CD4-positive, alpha-beta T cell treated with Interleukin-15 for 1 hour (primary cell): ENCODE measurements at regions not wholly inside any gene's neighbourhood (a gene's known extent, or its start where the extent isn't known, plus 50 kb on each side); places are given as distances from the start of the nearest gene placed in this dataset.

Source experiments
- DNase-seq: peaks from one replicate; pipeline ENCODE4 v3.0.0-alpha.2; 2020

DNA sequence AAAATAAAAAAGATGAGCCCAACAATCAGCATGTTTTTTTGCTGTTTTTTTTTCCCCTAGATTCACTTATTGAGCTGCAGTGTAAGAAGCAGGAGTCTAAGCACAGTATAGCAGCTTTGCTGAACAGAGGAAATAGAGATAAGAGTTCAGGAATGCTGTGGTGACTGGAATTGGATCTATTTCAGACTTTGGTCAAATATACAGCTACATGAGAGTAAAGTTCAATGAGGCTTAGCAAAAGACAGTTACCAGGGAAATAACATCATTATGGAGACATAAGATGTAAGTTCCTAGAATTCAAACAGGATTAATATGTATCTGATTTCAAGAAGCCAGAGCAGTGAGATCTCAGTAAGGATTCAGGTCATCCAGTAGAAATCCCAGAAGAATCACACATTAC lies 613.0 kb downstream of the RPS29 start:
- DNase-seq, result no peak

DNA sequence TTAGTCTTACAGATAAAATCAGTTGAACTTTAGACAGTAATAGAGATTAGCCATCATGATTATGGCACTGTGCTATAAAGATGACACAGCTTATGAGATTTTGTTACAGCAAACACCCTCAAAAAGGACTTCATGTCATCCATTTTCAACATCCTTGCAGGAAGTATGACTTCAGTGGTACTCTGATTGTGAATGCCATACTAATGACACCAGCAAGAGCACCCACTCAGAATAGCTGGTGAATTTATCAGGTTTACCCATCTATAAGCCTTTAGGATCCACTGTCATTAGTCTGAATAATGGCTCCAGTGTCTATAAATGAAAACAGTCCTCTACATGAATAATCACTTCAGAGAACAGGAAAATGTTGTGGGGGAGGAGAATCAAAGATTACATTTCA lies 615.2 kb downstream of the RPS29 start:
- DNase-seq, result no peak

DNA sequence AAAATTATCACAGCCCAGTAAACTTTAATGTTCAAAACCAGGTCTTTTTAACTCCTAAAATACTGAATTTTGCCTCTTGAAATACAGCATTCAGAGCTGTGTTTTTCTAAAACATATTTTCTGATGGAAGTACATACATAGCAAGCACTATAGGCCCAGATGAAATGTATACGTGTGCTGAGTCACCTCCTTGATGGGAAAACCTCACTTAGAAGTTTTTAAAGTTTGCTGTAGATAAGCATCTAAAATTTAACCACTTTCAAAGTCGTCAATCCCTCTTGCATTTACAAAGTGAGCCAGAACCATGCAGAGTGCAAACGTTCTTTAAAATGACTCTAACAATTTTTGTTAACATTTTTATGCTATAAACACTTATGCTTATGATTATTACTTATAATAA lies 618.8 kb downstream of the RPS29 start:
- DNase-seq, result no peak

DNA sequence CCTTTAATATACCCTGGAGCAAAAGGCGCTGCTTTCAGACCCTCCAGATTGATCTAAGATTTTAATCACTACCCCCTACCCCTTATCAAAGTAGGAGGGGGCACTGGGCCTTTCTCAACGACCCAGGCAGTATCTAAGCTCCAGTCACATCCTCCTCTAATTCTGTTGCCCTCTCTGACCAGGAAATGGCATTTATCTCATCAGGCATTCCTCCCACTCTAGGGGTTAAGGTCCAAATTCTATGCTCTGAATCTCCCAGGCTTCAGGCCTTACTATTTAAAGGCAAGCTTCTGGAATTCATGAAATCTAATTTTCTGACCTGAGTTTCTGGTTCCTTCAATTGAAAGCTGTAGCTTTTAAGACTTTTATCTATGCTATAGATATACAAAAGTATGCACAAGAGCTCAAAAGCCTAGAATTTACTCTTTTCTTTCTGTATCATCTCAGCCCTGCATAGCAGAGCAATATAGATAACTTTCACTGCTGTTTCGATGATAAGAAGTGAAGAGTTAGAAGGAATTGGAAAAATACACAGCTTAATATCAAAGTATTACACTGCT lies 622.9 kb downstream of the RPS29 start:
- DNase-seq, result no peak

DNA sequence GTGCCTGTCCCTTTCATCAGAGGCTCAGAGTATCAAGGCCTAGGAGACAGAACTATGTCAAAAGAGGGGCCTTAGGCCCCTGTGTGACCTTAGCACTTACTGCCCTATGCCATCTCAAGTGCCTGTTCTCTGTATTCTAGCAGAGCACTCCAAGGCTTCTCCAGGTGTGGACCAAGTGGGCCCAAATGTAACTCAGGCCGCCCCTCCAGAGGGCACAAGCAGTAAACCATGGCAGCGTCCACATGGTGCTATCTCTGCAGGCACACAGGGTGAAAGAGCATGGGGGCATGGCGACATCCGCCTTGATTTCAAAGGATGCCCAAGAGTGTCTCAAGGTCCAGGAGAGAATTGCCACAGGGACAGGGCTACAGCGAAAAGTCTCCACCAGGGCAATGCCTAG lies 628.7 kb downstream of the RPS29 start:
- DNase-seq, result peak; percentile 16

DNA sequence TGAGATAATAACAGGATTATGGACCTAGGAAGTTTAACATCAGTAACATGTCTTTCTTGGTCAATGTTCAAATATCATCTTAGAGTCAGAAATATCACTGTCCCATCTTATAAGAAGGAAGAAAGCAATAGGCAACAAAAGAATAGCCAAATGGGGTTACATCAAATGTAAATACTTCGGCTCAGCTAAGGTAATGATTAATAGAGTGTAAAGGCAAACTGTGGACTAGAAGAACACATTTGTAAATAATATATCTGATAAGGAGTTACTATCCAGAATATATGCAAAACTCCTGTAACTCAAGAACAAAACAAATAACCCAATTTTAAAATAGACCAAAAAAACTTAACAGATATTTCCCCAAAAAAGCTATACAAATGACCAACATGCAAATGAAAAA lies 630.3 kb downstream of the RPS29 start:
- no peak for DNase-seq

DNA sequence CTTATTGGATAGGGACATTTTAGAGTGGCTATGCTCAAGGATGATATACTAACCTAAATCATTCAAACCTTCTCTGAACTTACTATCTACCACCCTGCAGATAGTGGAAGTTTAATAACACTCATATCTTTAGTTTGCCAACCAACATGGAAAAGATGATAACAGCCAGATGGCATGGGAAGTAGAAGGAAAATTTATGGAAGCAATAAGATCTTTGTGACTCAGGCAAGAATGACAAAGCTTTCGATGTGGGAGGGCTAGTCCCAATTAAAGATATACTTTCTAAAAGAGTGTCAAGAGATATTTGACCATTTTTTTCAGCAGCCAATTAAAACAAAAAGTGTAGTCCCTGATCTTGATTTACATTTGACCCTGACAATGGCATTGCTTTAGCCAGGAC lies 631.7 kb downstream of the RPS29 start:
- no peak for DNase-seq

DNA sequence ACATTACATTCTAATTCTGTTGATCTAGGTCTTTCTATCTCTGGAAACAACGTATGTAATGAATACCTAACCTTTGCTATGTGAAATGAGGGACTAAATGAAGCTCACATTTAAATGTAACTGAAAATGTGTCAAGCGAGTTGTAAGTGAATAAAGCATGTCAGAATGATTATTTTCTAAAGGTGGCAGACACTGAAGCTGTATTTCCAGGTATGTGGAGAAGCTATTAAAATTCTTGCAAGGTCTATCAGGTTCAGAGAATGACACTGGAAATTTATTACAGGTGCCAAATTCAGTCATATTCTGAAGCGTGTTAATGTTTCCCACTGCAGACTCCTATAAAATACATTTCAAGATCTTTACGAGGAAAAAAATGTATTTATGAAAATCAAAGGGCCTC lies 641.4 kb downstream of the RPS29 start:
- no peak for DNase-seq

DNA sequence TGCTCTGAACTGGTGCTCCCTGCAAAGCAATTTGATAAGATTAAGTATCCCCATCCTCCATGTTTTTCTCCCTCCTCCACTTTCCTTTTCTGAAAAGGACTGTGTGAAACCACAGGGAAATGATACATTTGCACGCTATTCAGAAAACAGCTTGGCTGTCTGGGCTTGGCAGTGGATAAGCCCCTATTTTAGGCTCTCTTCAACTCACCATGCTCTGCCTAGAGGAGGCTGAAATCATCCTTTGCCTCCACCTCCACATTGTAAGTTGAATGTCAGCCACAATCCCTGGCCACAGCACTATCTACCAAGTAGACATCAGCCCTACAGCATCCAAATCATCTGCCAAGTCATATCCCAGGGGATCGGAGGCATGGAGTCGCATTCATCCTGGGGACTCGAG lies 642.3 kb downstream of the RPS29 start:
- no peak for DNase-seq

DNA sequence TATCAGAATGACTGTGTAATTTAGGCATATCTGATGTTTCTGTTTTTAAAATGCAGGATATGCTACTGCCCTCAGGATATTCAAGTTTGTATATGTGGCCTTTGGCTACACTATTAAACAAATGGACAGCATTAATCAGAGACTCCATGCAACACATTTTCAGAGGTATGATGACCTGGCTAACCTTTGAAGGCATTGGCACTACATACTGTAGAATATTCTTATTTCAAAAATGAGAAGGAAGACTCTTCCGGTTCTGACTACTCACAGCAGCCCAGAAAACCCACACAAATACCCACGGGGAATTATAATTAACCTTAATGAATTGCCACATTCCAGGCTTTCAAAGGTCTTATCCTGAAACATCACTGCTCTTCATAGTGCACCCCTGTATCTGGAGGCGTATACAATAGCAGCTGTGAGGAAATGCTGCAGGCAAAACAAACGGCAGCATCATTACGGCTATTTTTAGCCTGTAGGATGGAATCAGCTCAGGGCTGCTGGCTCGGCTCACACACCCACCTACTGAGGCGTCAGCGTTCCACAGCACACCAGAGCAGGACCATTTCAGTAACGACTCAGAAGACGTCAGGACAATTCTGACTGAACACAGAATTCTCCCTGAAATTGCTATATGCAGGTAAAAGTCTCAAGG lies 648.5 kb downstream of the RPS29 start:
- no peak for DNase-seq

DNA sequence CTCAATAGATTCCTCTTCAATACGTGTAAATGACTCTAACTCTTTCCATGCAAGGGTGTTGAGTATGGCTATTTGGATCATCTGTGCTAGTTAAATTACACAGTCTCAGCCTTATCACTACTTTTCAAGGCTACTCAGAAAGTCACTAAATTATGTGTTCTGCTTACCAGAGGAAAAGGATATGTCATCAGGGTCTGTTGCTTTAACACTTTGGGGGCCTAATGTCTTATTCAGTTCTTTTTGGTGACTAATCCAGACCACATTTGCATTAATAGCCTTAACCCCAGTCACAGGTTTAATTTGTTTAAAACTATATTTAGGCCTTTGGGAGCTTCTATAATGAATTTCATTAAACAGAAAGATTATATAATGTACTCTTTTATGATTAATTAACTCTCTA lies 649.3 kb downstream of the RPS29 start:
- DNase-seq, result no peak

DNA sequence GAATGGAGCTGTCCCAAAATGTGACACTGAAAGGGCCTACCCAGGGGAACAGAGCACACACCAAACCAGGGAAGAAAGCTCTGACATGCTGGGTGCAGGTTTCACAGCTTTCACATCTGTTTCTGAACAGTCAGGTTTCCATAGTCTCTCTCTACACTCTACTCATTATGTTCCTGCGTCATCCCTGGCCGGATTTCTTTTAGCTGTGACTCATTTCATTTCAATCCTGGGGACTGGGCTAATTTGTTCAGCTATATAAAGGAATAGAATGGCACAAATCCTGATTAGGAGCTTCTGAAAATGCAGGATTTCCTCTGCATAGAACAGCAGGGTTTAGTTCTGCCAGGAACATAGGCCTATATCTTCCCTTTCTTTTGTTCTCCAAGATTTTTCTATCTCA lies 649.8 kb downstream of the RPS29 start:
- no peak for DNase-seq

DNA sequence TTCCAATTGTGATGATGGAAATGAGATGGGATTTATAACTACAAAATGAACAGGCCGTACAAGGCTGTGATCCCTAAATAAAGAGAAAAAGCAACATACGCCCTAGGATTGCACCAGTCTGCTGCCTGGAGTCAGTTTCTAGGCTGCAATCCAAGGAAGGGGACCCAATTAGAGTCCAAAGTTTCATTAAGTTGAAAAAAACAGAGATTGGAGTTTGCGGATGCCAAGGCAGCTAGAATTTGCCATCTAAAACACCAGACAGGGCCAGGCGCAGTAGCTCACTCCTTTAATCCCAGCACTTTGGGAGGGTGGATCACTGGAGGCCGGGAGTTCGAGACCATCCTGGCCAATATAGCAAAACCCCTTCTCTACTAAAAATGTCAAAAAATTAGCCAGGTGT lies 661.0 kb downstream of the RPS29 start:
- no peak for DNase-seq

DNA sequence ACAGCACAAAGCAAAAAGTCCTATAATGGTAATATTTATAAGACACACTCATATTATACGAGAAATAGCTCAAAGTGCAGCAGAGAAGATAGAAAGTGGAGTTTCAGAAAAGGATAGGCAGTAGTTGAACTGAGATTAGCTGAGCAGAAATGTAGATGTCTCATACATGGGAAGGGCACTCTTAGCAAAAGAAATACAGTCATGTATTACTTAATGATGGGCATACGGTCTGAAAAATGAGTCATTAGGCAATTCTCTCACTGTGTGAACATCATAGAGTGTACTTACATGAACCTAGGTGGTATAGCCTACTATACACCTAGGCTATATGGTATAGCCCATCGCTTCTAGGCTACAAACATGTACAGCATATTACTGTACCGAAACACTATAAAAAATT lies 671.3 kb downstream of the RPS29 start:
- no peak for DNase-seq

DNA sequence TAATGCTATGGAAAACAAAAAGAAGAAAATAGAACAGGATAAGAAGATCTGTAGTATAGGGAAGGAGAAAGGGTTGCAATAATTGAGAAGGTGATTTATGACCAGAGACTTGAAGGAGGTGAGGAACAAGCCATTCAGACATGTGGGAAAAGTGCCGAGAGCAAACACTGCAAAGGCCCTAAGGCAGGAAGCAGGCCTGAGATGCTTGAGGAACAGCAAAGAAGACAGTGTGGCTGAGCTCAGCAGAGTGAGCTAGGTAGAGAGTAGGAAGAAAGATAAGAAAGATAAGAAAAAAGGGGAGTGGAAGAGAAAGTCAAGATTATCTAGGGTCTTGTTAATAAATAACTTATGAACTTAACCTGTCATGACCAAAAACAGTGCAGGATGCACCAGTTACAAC lies 671.8 kb downstream of the RPS29 start:
- no peak for DNase-seq

DNA sequence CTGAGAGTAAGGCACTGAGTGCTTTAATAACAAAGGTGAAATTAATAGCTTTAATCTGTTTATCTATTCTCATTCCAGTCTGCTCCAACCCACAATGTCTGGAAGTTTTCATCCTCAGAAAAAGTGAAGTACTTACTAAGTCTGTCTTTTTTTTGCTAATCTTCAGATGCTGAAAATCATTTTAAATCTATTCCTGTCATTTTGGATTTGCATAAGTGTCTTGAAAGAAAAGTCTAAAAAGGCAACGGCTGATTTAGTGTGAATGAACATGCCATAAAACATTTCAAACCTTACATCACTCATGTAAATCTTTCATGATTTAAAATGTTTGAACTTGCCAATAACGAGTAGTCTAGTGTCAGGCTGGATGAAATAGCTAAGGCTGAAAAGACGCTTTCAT lies 685.6 kb downstream of the RPS29 start:
- DNase-seq, result no peak

DNA sequence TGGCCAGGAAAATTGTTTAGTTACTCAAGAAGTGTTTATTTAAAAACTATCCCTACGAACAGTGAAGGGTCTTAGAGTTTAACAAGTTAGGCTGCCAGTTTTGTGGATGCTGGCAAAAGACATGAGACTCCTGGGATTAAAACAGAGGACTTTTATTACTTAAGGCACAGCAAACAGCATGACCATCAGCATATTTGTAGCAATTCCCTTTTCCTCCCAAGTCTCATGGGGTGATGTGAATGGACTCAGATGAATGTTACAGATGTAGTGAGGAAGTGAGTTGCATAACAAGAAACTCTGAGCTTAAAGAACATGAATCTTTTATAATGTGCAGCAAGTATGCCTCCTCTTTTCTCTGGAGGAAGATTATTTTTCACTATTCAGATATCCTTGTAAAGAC lies 695.8 kb downstream of the RPS29 start:
- no peak for DNase-seq

DNA sequence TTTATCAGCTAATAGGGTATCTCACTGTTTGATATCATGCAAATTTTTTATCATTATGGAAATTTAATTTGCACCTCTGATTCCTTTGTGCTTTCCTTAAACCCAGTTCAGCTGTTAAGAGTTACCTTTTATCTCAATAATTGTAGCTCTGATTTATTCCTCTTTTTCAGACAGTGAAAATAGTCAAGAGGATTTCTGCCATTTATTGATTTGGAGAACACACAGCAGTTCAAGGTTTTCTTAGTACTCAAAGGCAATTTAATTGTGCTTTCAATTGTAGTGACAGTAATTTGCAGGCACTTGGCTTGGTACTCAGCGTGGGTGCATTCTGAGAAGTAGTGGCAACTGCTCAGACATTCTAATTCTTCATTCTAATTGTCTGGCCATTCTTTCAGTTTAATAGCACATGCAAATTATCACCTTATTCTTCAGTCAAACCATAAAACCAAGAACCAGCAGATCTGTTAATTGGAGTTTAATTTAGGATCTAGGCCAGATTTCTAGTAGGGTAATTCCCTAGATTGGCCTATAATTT lies 709.3 kb downstream of the RPS29 start:
- no peak for DNase-seq

DNA sequence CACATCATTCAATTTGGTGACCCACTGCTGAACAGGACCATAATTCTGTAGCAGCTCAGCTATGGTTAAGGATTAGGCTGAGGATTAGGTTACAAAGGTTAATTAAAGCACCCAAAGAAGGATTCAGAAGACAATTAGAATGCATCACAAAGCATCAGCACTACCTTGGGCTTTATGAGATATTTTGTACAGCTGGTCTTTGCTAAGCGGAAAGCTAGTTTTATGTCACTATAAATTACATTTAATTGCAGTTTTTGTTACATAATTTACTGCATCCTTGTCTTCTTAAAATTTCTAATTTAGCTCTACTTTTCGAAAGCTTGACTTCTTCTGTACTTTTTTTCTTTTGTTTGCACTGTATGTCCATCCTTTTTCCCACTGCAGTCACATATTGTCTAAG lies 711.5 kb downstream of the RPS29 start:
- no peak for DNase-seq

DNA sequence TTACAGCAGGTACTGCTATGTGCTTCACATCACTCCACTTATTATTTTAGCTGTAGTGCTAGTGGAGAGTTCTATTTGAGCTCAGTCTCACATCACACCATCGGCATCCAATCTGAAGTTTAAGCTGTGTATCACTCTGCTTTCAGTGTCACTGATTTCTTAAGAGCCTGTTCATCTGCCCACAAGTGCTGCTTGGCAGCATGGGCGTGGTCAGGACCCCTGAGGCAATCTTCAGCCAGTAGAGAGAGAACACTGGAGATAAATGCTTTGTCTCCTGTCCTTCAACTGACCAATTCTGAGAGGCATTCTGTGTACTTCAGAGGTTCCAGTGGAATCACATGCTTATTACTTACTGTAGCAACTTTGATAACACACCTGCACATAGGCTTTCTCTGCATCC lies 728.8 kb downstream of the RPS29 start:
- DNase-seq, result no peak

DNA sequence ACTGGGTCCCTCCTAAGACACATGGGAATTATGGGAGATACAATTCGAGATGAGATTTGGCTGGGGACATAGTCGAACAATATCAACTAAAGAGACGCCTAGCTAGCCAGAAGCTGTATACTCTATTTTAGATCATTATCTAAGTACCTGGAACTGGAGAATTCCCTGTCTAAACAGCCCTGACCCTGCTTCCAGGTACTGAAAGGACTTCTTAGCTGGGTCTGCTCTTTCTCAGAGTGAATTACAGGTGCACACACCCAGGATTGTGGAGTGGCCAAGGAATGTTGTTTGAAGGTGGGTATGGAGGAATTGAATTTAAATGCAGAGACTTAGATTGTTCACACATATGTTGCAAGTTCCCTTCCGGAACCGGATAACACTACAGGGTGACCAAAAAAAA lies 733.0 kb downstream of the RPS29 start:
- DNase-seq, result no peak

DNA sequence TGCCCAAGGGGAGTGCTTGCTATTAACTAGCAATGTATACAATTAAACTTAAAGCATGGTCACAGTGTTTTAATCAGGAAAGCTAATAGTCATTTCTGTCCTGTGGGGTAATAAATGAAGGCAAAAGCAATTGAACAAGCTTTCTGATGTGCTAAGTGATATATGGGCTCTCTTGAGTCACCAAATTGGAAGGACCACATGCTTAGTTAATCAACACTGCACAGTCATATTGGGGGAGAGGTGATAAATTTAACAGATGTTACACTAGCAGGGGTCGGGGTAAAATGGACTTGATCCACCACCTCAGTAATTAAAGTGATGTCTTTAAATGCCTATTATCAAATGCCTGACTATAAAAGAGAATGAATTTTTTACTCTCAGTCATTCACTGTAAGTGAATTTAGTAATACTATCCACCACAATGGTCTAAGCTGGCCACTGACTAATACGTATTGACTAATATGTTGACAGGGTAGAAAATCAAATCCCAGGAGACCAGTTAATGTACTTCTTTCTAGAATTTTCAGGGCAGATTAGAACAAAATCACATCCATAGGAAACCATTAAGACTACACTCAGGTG lies 736.3 kb downstream of the RPS29 start:
- DNase-seq, result no peak

DNA sequence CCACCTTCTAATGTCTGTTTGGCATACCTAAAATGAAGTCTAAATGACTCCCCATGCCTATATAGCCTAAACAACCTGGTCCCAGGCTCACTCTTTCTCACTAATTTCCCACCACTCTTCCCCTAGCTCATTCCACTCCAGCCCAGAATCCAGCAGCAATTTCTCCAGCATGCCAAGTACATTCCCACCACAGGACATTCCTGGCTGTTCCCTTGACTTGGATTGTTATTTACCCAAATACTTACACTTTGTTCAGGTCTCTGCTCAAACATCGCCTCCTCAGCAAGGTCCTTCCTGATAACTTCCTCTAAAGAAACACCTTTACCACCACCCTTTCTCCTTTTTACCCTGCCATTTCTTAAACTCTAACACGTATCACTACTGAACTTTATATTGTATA lies 743.4 kb downstream of the RPS29 start:
- DNase-seq, result no peak

DNA sequence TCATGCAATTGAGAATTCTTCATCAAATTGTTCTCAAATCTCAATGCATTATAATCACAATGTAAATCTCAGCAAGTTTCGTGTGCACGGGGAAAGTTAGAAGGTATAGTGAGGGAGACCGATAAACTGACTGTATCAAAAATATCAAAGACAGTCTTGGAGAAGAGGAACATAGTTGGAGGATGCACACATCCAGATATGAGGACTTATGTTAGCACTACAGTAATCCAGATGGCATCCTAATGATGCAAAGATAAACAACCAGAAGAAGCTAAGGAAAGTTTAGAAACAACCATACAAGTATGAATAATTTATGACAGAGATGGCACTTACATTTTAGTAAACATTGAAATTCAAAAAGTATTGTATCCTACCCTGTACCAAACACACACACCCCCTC lies 760.1 kb downstream of the RPS29 start:
- DNase-seq, result no peak

DNA sequence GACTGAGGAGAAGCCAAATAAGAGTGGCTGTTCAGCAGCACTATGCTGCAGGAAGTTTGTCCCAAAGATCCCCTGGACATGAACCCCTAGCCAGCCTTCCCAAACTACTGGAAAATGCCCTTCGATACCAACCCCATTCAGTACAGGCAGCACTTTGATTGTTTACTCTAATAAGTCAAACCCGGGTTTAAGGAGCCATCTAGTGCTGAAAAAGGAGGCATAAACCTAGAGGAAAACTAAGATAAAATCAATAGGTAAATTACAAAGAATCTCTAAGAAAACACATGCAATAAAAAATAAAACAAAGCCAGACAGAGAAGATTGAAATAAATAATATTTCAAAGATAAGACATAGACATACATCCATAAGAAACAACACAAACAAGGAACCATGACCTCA lies 771.6 kb downstream of the RPS29 start:
- no peak for DNase-seq
